ENCODE measurements at regions not wholly inside any gene's neighbourhood (a gene's known extent, or its start where the extent isn't known, plus 50 kb on each side); places are given as distances from the start of the nearest gene placed in this dataset.
"Not testable (repeated sequence)": the region's sequence is repeated elsewhere in the genome, so short reads cannot be mapped to it uniquely, and the experiment has no call there.

DNA sequence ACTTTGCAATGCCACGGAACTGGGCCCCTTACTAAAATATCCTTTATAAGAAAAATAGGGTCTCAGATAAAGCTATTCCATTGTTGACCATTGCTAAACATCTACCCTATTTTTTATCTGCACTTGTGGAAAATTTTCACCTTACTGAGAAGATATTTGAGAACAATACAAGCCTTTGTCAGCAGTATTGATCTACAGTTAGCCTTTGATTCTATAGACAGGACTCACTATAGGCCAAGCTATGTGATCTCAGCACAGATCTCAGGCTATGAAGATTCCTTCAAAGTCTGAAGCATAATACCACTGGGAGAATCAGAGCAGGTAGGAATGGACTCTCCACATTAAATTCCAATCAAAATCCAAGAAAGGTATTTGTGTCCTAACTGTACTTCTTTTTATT is 1099.7 kb downstream of the DIAPH3 start (continued):
- TF ChIP-seq, protein P1, sequence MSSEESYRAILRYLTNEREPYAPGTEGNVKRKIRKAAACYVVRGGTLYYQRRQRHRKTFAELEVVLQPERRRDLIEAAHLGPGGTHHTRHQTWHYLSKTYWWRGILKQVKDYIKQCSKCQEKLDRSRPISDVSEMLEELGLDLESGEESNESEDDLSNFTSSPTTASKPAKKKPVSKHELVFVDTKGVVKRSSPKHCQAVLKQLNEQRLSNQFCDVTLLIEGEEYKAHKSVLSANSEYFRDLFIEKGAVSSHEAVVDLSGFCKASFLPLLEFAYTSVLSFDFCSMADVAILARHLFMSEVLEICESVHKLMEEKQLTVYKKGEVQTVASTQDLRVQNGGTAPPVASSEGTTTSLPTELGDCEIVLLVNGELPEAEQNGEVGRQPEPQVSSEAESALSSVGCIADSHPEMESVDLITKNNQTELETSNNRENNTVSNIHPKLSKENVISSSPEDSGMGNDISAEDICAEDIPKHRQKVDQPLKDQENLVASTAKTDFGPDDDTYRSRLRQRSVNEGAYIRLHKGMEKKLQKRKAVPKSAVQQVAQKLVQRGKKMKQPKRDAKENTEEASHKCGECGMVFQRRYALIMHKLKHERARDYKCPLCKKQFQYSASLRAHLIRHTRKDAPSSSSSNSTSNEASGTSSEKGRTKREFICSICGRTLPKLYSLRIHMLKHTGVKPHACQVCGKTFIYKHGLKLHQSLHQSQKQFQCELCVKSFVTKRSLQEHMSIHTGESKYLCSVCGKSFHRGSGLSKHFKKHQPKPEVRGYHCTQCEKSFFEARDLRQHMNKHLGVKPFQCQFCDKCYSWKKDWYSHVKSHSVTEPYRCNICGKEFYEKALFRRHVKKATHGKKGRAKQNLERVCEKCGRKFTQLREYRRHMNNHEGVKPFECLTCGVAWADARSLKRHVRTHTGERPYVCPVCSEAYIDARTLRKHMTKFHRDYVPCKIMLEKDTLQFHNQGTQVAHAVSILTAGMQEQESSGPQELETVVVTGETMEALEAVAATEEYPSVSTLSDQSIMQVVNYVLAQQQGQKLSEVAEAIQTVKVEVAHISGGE (CRISPR knock-in tag; IDR thresholded peaks at IDR 0.05): no peak
- TF ChIP-seq, protein P2, sequence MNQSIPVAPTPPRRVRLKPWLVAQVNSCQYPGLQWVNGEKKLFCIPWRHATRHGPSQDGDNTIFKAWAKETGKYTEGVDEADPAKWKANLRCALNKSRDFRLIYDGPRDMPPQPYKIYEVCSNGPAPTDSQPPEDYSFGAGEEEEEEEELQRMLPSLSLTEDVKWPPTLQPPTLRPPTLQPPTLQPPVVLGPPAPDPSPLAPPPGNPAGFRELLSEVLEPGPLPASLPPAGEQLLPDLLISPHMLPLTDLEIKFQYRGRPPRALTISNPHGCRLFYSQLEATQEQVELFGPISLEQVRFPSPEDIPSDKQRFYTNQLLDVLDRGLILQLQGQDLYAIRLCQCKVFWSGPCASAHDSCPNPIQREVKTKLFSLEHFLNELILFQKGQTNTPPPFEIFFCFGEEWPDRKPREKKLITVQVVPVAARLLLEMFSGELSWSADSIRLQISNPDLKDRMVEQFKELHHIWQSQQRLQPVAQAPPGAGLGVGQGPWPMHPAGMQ (IDR thresholded peaks at IDR 0.05; ENCODE audit: borderline replicate concordance): no peak
- TF ChIP-seq, protein P3, sequence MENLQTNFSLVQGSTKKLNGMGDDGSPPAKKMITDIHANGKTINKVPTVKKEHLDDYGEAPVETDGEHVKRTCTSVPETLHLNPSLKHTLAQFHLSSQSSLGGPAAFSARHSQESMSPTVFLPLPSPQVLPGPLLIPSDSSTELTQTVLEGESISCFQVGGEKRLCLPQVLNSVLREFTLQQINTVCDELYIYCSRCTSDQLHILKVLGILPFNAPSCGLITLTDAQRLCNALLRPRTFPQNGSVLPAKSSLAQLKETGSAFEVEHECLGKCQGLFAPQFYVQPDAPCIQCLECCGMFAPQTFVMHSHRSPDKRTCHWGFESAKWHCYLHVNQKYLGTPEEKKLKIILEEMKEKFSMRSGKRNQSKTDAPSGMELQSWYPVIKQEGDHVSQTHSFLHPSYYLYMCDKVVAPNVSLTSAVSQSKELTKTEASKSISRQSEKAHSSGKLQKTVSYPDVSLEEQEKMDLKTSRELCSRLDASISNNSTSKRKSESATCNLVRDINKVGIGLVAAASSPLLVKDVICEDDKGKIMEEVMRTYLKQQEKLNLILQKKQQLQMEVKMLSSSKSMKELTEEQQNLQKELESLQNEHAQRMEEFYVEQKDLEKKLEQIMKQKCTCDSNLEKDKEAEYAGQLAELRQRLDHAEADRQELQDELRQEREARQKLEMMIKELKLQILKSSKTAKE (IDR thresholded peaks at IDR 0.05; ENCODE audit: low read depth, poor library complexity, severe bottlenecking): no peak
- TF ChIP-seq ZNF24 (IDR thresholded peaks at IDR 0.05): no peak

DNA sequence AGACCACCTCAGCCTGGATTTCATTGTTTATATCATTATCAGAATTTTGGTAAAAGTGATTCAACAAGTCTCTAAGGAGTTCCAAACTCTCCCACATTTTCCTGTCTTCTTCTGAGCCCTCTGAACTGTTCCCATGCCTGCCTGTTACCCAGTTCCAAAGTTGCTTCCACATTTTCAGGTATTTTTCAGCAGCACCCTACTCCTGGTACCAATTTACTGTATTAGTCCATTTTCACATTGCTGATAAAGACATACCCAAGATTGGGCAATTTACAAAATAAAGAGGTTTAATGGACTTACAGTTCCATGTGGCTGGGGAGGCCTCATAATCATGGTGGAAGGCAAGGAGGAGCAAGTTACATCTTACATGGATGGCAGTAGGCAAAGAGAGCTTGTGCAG is 1087.3 kb downstream of the DIAPH3 start:
- BruUV-seq (replicated peaks); FAIRE-seq; H3K27me3 ChIP-seq (replicated peaks in 1 of 2; ENCODE audit: control insufficient read depth in 2 of 2, insufficient read depth in 2 of 2, low read length in 1 of 2); RAD21 ChIA-PET (ENCODE audit: unreplicated experiment); SMC1A ChIA-PET (ENCODE audit: uncharacterized antibody, unreplicated experiment); H2AFZ ChIP-seq (ENCODE audit: control insufficient read depth, low read depth, low read length); H3K4me2 ChIP-seq (ENCODE audit: control insufficient read depth, insufficient read depth); H3K27ac ChIP-seq (ENCODE audit: control insufficient read depth, insufficient read depth); DNase-seq (ENCODE audit: low read depth, low spot score); H3K79me2 ChIP-seq (ENCODE audit: control insufficient read depth, insufficient read depth, low read length); H4K20me1 ChIP-seq (ENCODE audit: control insufficient read depth, insufficient read depth); H3K4me1 ChIP-seq (ENCODE audit: control insufficient read depth, insufficient read depth, low read length); intact Hi-C loops (cut with micrococcal nuclease; ENCODE audit: unreplicated experiment); H3K9me3 ChIP-seq (replicated peaks; ENCODE audit: control insufficient read depth, insufficient read depth, low read length); H3K9ac ChIP-seq (ENCODE audit: control insufficient read depth, insufficient read depth, low read length); H3K36me3 ChIP-seq (ENCODE audit: control insufficient read depth in 2 of 2, insufficient read depth in 2 of 2, low read length in 1 of 2); ATAC-seq; H3K4me3 ChIP-seq; POLR2A ChIA-PET; in situ Hi-C loops (cut with MboI): not testable (repeated sequence)
- CTCF ChIA-PET: interaction anchor here (0.7 kb wide), 1 partner anchor 1425 kb away, joined by 4 read pairs; no protein-coding TSS in a partner anchor
